Pancreas (tissue), 10 donors: ENCODE measurements at regions not wholly inside any gene's neighbourhood (a gene's known extent, or its start where the extent isn't known, plus 50 kb on each side); places are given as distances from the start of the nearest gene placed in this dataset.

ENCODE experiments used
- ATAC-seq, 4 donors: fragments of 200-7000 bp; cut with Tn5 transposase; one replicate each; pipeline versions ENCODE4 v1.8.0 to v1.9.1; 2020; ENCODE audit warnings: mild to moderate bottlenecking in 4 of 4, moderate library complexity in 4 of 4
- DNase-seq, 6 donors: peaks; one replicate each; pipeline ENCODE4 v3.0.0-alpha.2; 2020
- FAIRE-seq: peaks from 2 replicates; lab custom pipeline; 2012; peaks lifted over from hg19 to GRCh38; lab: Jason Lieb, UNC
- H3K27ac ChIP-seq, 4 donors: fragments of 200-600 bp; sonication (generic); 1 replicate in 3 of 4; 2 replicates in 1 of 4; pipeline versions ENCODE4 v1.5.0 to v1.8.0; 2020
- H3K27me3 ChIP-seq, 4 donors: fragments of 200-600 bp; one replicate each; pipeline ENCODE4 v1.8.0; 2021
- H3K36me3 ChIP-seq, 3 donors: fragments of 200-600 bp; sonication (generic) in 1 of 3; one replicate each; pipeline versions ENCODE4 v1.5.0 to v1.8.0; 2020 to 2021
- H3K4me1 ChIP-seq, 3 donors: fragments of 200-600 bp; one replicate each; pipeline ENCODE4 v1.8.0; 2021
- H3K4me3 ChIP-seq, 4 donors: fragments of 200-600 bp; sonication (generic) in 2 of 4; one replicate each; pipeline versions ENCODE4 v1.5.0 to v1.8.0; 2020 to 2021
- H3K9me3 ChIP-seq, 4 donors: fragments of 200-600 bp; one replicate each; pipeline ENCODE4 v1.8.0; 2021
- CTCF ChIP-seq, 4 donors: fragments of 200-600 bp; sonication (generic) in 3 of 4; IDR thresholded peaks; one replicate each; pipeline versions ENCODE4 v1.5.0 to v1.8.0; 2021; ENCODE audit warnings: antibody characterized with exemption in 4 of 4
- WGBS, 2 donors: extraction: QIAGEN DNeasy Blood & Tissue Kit; methylation state at CpG; one replicate each; pipeline ENCODE4 v1.1.7; 2013; 5-methylcytosine and 5-hydroxymethylcytosine counted together
- intact Hi-C, 3 donors: fragments of 100-400 bp; cut with DNase I; formaldehyde crosslinking; loops; one replicate each; pipeline versions ENCODE4 v1.11.1 to v1.14.2; 2022
- donor health status: healthy with polysubstance abuse.
- donor health status: DM: no; HTN: no; CAD: no; lungs with moderate emphysema.
- donor health status: DM: no; HTN: no; CAD: no.
- donor health status: control.
- donor health status: control.
- donor health status: Bipolar disorder and iron deficiency.
- donor health status: DM: yes; HTN: yes; CAD: no.
- donor health status: DM: no; HTN: no; CAD: no.
- donor health status: DM: no; HTN: no; CAD: no.
- donor health status: DM: yes; HTN: yes; CAD: no.

GRCh38 chr3:159131376-159131775 is 329.5 kb downstream of the MFSD1 start:
- Histone ChIP-seq H3K36me3 (no peaks in the 10 kb centered on the region), H3K9me3 (no peaks in the 10 kb centered on the region), H3K27me3 (no peaks in the 10 kb centered on the region), H3K4me3 (no peak overlapping the region), H3K4me1 (no peaks in the 10 kb centered on the region), H3K27ac (no peak overlapping the region)
- ATAC-seq (no peak), FAIRE-seq (no peak), DNase-seq (no peak)
- no peak for TF ChIP-seq CTCF (IDR thresholded peaks at IDR 0.05)
- intact Hi-C loops: no loop called here

GRCh38 chr3:159137949-159138348 is 336.1 kb downstream of the MFSD1 start:
- WGBS, 2 donors: 62 to 69% methylated on average over 3 of the region's 3 CpGs
- no peak for FAIRE-seq
- intact Hi-C loops: no loop called here
- Histone ChIP-seq H3K36me3 (no peaks in the 10 kb centered on the region), H3K27ac (no peak overlapping the region), H3K4me3 (no peak overlapping the region), H3K9me3 (no peaks in the 10 kb centered on the region), H3K4me1 (no peaks in the 10 kb centered on the region), H3K27me3 (no peaks in the 10 kb centered on the region)
- ATAC-seq: no peak
- no peak for TF ChIP-seq CTCF (IDR thresholded peaks at IDR 0.05)
- no peak for DNase-seq

GRCh38 chr3:159139326-159139725 is 337.5 kb downstream of the MFSD1 start:
- H3K36me3 ChIP-seq: no peaks in the 10 kb centered on the region
- no peak overlapping the region for H3K27ac ChIP-seq
- H3K4me3 ChIP-seq: no peak overlapping the region
- ATAC-seq (no peak), FAIRE-seq (no peak), DNase-seq (no peak)
- no peak for TF ChIP-seq CTCF (IDR thresholded peaks at IDR 0.05)
- intact Hi-C loops: no loop called here
- H3K4me1 ChIP-seq: no peaks in the 10 kb centered on the region
- H3K27me3 ChIP-seq: no peaks in the 10 kb centered on the region
- no peaks in the 10 kb centered on the region for H3K9me3 ChIP-seq
- 79 to 84% methylated on average over 2 of the region's 2 CpGs for WGBS, 2 donors

- no peak for FAIRE-seq
- ATAC-seq: no peak
Observed at GRCh38 chr3:159144472-159144871, 342.6 kb downstream of the MFSD1 start.

GRCh38 chr3:159144891-159145290 is 343.0 kb downstream of the MFSD1 start:
- TF ChIP-seq CTCF (IDR thresholded peaks at IDR 0.05): no peak
- ATAC-seq (no peak), DNase-seq (no peak), FAIRE-seq (no peak)
- Histone ChIP-seq H3K9me3 (no peaks in the 10 kb centered on the region), H3K4me3 (no peak overlapping the region), H3K36me3 (no peaks in the 10 kb centered on the region), H3K27me3 (no peaks in the 10 kb centered on the region), H3K27ac (no peak overlapping the region), H3K4me1 (no peaks in the 10 kb centered on the region)
- intact Hi-C loops: no loop called here

More at GRCh38 chr3:159144472-159144871, 342.6 kb downstream of the MFSD1 start:
- H3K4me1 ChIP-seq: no peaks in the 10 kb centered on the region
- DNase-seq: no peak
- no peaks in the 10 kb centered on the region for H3K36me3 ChIP-seq
- H3K27ac ChIP-seq: no peak overlapping the region
- TF ChIP-seq CTCF (IDR thresholded peaks at IDR 0.05): no peak
- H3K4me3 ChIP-seq: no peak overlapping the region
- no peaks in the 10 kb centered on the region for H3K9me3 ChIP-seq
- H3K27me3 ChIP-seq: no peaks in the 10 kb centered on the region
- intact Hi-C loops: no loop called here
- WGBS, 2 donors: 52 to 74% methylated on average over 2 of the region's 2 CpGs
